ENCODE measurements at regions not wholly inside any gene's neighbourhood (a gene's known extent, or its start where the extent isn't known, plus 50 kb on each side); places are given as distances from the start of the nearest gene placed in this dataset.

GRCh38 chr4:12966726-12967125 is 517.4 kb downstream of the RAB28 start:
- TF ChIP-seq TAF1 (IDR thresholded peaks at IDR 0.05; ENCODE audit: borderline replicate concordance, low read depth, low read length) (no peak), CTCF (IDR thresholded peaks at IDR 0.05) (no peak), YY1 (IDR thresholded peaks at IDR 0.05; ENCODE audit: low read depth) (no peak), JUND (IDR thresholded peaks at IDR 0.05) (no peak)
- TF ChIP-seq, protein P1, sequence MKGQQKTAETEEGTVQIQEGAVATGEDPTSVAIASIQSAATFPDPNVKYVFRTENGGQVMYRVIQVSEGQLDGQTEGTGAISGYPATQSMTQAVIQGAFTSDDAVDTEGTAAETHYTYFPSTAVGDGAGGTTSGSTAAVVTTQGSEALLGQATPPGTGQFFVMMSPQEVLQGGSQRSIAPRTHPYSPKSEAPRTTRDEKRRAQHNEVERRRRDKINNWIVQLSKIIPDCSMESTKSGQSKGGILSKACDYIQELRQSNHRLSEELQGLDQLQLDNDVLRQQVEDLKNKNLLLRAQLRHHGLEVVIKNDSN (IDR thresholded peaks at IDR 0.05; ENCODE audit: borderline replicate concordance, low read depth), result no peak
